SK-N-SH (cell line): ENCODE measurements at regions not wholly inside any gene's neighbourhood (a gene's known extent, or its start where the extent isn't known, plus 50 kb on each side); places are given as distances from the start of the nearest gene placed in this dataset.

ENCODE experiments used
- CTCF ChIA-PET: fragments of 300-600, 350-600 bp; formaldehyde crosslinking; extraction: SDS; loops from one replicate; lab custom pipeline; 2021; lab: Yijun Ruan, JAX
- POLR2A ChIA-PET: fragments of 350-600 bp; sonication (Branson Sonifier 250); formaldehyde crosslinking; extraction: SDS; loops from one replicate; lab custom pipeline; 2020; ENCODE audit warnings: antibody characterized with exemption, inconsistent platforms; lab: Yijun Ruan, JAX
- DNase-seq: peaks from one replicate; pipeline ENCODE4 v3.0.0; 2012
- H2AFZ ChIP-seq: fragments of 200-600 bp; sonication (generic); 2 replicates; pipeline ENCODE4 v1.8.1; 2016; ENCODE audit warnings: antibody characterized with exemption, mild to moderate bottlenecking, low read depth
- H3F3A ChIP-seq: fragments of 200-600 bp; sonication (generic); replicated peaks from 2 replicates; pipeline ENCODE3; 2016; ENCODE audit warnings: antibody characterized with exemption, mild to moderate bottlenecking; ENCODE audit not compliant: insufficient read depth
- H3K27ac ChIP-seq, 2 experiments: fragments of 200-500 bp in 1 of 2; fragments of 200-600 bp in 1 of 2; sonication (Bioruptor generic) in 1 of 2; sonication (generic), shearing (Covaris generic) in 1 of 2; 2 replicates each; pipeline versions ENCODE4 v1.5.1 to v1.6.1; 2014 to 2016; ENCODE audit warnings: low read depth in 2 of 2, inconsistent platforms in 1 of 2, low read length in 1 of 2, mild to moderate bottlenecking in 1 of 2, mixed read lengths in 1 of 2
- H3K27me3 ChIP-seq: fragments of 200-600 bp; sonication (generic), shearing (Covaris generic); 2 replicates; pipeline ENCODE4 v1.6.1; 2016; ENCODE audit warnings: mixed run types; ENCODE audit not compliant: insufficient read depth
- H3K36me3 ChIP-seq, 2 experiments: fragments of 200-500 bp in 1 of 2; fragments of 200-600 bp in 1 of 2; sonication (Bioruptor generic) in 1 of 2; sonication (generic) in 1 of 2; replicated peaks in 1 of 2; 2 replicates each; pipeline versions ENCODE3 to v1.5.1; 2014 to 2016; ENCODE audit warnings: low read length in 1 of 2, mild to moderate bottlenecking in 1 of 2; ENCODE audit not compliant: insufficient read depth in 2 of 2, control insufficient read depth in 1 of 2
- H3K4me1 ChIP-seq, 2 experiments: fragments of 200-500 bp in 1 of 2; fragments of 200-600 bp in 1 of 2; sonication (Bioruptor generic) in 1 of 2; sonication (generic), shearing (Covaris generic) in 1 of 2; 2 replicates each; pipeline versions ENCODE4 v1.5.1 to v1.6.1; 2014 to 2016; ENCODE audit warnings: low read depth in 1 of 2, low read length in 1 of 2, mixed run types in 1 of 2; ENCODE audit not compliant: insufficient read depth in 2 of 2, control insufficient read depth in 1 of 2
- H3K4me2 ChIP-seq: fragments of 200-600 bp; sonication (generic), shearing (Covaris generic); 2 replicates; pipeline ENCODE4 v1.6.1; 2017; ENCODE audit warnings: mixed run types
- H3K4me3 ChIP-seq, 2 experiments: fragments of 200-500 bp in 1 of 2; fragments of 200-600 bp in 1 of 2; sonication (Bioruptor generic) in 1 of 2; sonication (generic), shearing (Covaris generic) in 1 of 2; 2 replicates each; pipeline versions ENCODE4 v1.5.1 to v1.8.1; 2014 to 2016; ENCODE audit warnings: low read depth in 2 of 2, inconsistent platforms in 1 of 2, low read length in 1 of 2, mild to moderate bottlenecking in 1 of 2, mixed read lengths in 1 of 2, moderate library complexity in 1 of 2
- H3K79me2 ChIP-seq: fragments of 200-600 bp; sonication (generic); 2 replicates; pipeline ENCODE4 v1.8.1; 2017; ENCODE audit warnings: mild to moderate bottlenecking; ENCODE audit not compliant: insufficient read depth
- H3K9ac ChIP-seq: fragments of 200-600 bp; sonication (generic); 2 replicates; pipeline ENCODE4 v1.6.1; 2017; ENCODE audit warnings: mixed run types
- H3K9me2 ChIP-seq: fragments of 200-600 bp; sonication (generic); 2 replicates; pipeline ENCODE4 v1.6.1; 2017; ENCODE audit warnings: mixed run types
- H3K9me3 ChIP-seq: fragments of 200-600 bp; sonication (generic); 2 replicates; pipeline ENCODE4 v1.6.1; 2017; ENCODE audit warnings: mixed run types, mild to moderate bottlenecking, moderate library complexity
- H4K20me1 ChIP-seq: fragments of 200-600 bp; sonication (generic); 2 replicates; pipeline ENCODE4 v1.6.1; 2017; ENCODE audit warnings: mild to moderate bottlenecking, mixed run types; ENCODE audit not compliant: insufficient read depth
- CHD2 ChIP-seq: fragments of 150-350 bp; IDR thresholded peaks from 2 replicates; pipeline ENCODE4 v1.6.1; 2018; ENCODE audit warnings: low read length; ENCODE audit not compliant: partially characterized antibody
- ELF1 ChIP-seq: IDR thresholded peaks from 2 replicates; pipeline ENCODE4 v1.4.0; 2012
- EP300 ChIP-seq, 2 experiments: IDR thresholded peaks; 2 replicates each; pipeline versions ENCODE4 v1.4.0 to v1.6.1; 2012; ENCODE audit warnings: borderline replicate concordance in 1 of 2, low read depth in 1 of 2, low read length in 1 of 2
- FOXJ3 ChIP-seq: sonication (generic); formaldehyde crosslinking; IDR thresholded peaks from 2 replicates; pipeline ENCODE4 v1.5.1; 2020; ENCODE audit warnings: mild to moderate bottlenecking, missing genetic modification reagents
- FOXM1 ChIP-seq: IDR thresholded peaks from 2 replicates; pipeline ENCODE4 v1.4.0; 2012; ENCODE audit warnings: low read depth, mild to moderate bottlenecking
- MXI1 ChIP-seq: IDR thresholded peaks from 2 replicates; pipeline ENCODE4 v1.6.1; 2012; ENCODE audit warnings: mild to moderate bottlenecking, low read depth, low read length, improper control_type of control experiment
- POLR2AphosphoS5 ChIP-seq: IDR thresholded peaks from 2 replicates; pipeline ENCODE4 v1.6.1; 2012; ENCODE audit warnings: low read depth, low read length
- RCOR1 ChIP-seq: fragments of 150-350 bp; IDR thresholded peaks from 2 replicates; pipeline ENCODE4 v1.6.1; 2017; ENCODE audit warnings: antibody characterized with exemption, low read length
- RXRA ChIP-seq: IDR thresholded peaks from 2 replicates; pipeline ENCODE4 v1.4.0; 2012; ENCODE audit warnings: low read depth, mild to moderate bottlenecking, borderline replicate concordance
- SIN3A ChIP-seq: IDR thresholded peaks from 2 replicates; pipeline ENCODE4 v1.6.1; 2012; ENCODE audit warnings: low read depth, mild to moderate bottlenecking, low read length, moderate library complexity, borderline replicate concordance
- SMC3 ChIP-seq: IDR thresholded peaks from 2 replicates; pipeline ENCODE4 v1.6.1; 2012; ENCODE audit warnings: low read depth, low read length, improper control_type of control experiment
- TCF12 ChIP-seq: IDR thresholded peaks from 2 replicates; pipeline ENCODE4 v1.4.0; 2012
- TEAD4 ChIP-seq: IDR thresholded peaks from 2 replicates; pipeline ENCODE4 v1.4.0; 2012; ENCODE audit warnings: mild to moderate bottlenecking, borderline replicate concordance; ENCODE audit not compliant: insufficient read depth
- YY1 ChIP-seq: IDR thresholded peaks from 2 replicates; pipeline ENCODE4 v1.4.0; 2012; ENCODE audit warnings: low read depth, mild to moderate bottlenecking
- WGBS: methylation state at CpG from one replicate; pipeline ENCODE4 v1.1.6; 2017; ENCODE audit warnings: low lambda C conversion rate; 5-methylcytosine and 5-hydroxymethylcytosine counted together
- TF ChIP-seq, protein P1 (sequence below): IDR thresholded peaks from 2 replicates; pipeline ENCODE4 v1.4.0; 2012; ENCODE audit warnings: low read depth
- TF ChIP-seq, protein P2 (sequence below): fragments of 150-350 bp; IDR thresholded peaks from 2 replicates; pipeline ENCODE4 v1.6.1; 2017; ENCODE audit warnings: antibody characterized with exemption, low read length, low read depth, borderline replicate concordance

DNA sequence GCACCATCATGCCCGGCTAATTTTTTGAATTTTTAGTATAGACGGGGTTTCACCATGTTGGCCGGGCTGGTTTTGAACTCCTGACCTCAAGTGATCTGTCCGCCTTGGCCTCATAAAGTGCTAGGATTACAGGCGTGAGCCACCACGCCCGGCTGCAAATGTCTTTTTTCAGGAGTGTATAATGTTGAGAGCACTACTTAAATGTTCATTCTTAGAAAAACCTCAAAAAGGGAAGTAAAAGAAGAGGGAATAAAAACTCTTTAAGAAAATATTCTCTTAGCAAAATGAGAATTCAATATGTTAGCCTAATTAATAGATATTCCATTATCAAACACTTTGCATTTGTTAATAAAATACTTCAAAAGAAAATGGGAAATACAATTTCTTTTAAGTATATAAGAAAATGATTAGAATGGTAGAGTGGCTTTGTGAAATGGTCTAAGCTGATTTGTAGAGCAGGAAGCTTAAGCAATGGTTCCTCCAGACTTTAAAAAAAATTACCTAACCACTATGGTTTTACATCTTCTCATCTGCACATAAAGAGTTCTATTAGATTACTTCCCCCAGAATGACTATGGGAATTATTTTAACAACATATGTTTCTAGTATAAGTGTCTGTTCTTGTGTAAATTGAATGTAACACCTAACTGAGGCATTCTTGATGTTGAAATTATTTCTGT, 226.7 kb upstream of the ALCAM start:
- H3K4me3 ChIP-seq, result no peak overlapping the region
- no peaks in the 10 kb centered on the region for H3F3A ChIP-seq
- H3K9me2 ChIP-seq, result no peaks in the 10 kb centered on the region
- H3K9me3 ChIP-seq, result no peaks in the 10 kb centered on the region
- no peak overlapping the region for H3K27ac ChIP-seq
- ChIA-PET CTCF (interaction anchor here (0.6 kb wide), 1 partner anchor 743 kb away, joined by 3 read pairs; no protein-coding TSS in a partner anchor), POLR2A (no interaction called here)
- no peak overlapping the region for H2AFZ ChIP-seq
- DNase-seq, result no peak
- no peaks in the 10 kb centered on the region for H3K27me3 ChIP-seq
- H3K9ac ChIP-seq, result no peak overlapping the region
- H4K20me1 ChIP-seq, result no peaks in the 10 kb centered on the region
- WGBS, result 90% methylated on average over 7 of the region's 7 CpGs
- no peaks in the 10 kb centered on the region for H3K36me3 ChIP-seq
- H3K4me1 ChIP-seq, result no peaks in the 10 kb centered on the region
- no peaks in the 10 kb centered on the region for H3K79me2 ChIP-seq
- TF ChIP-seq MXI1, result no peak
- TF ChIP-seq POLR2AphosphoS5, result no peak
- TF ChIP-seq, protein P1, sequence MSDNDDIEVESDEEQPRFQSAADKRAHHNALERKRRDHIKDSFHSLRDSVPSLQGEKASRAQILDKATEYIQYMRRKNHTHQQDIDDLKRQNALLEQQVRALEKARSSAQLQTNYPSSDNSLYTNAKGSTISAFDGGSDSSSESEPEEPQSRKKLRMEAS, result no peak
- TF ChIP-seq FOXJ3 (CRISPR knock-in tag), result no peak
- no peak for TF ChIP-seq SMC3
- no peak for TF ChIP-seq CHD2
- TF ChIP-seq ELF1, result no peak
- no peak for TF ChIP-seq RXRA
- TF ChIP-seq EP300 (IDR thresholded peaks at IDR 0.05; ENCODE audit: borderline replicate concordance in 1 of 2, low read depth in 1 of 2, low read length in 1 of 2), result no peak
- TF ChIP-seq FOXM1, result no peak
- TF ChIP-seq RCOR1, result no peak
- no peak for TF ChIP-seq TEAD4
- no peak overlapping the region for H3K4me2 ChIP-seq

DNA sequence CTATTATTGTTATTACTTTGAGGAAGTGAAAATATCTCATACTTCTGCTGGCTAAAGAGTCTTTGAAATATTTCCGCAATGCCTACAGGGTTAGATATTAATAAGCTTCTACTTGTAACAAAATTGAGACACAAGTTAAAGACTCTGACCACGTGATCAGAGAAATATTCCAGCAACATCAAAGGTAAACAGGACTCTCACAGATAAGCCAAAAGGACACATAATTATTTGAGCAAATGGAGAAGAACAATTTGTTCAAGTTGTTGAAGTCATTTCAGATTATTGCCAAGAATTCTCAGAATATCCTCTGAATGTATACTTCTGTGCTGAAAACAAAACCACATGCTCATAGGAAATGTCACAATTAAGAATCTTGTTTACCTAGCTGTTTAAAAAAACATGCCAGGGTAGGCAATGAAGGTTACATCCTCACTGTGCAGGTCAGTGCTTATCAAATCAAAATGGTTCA, 225.8 kb upstream of the ALCAM start:
- ChIA-PET POLR2A (no interaction called here), CTCF (interaction anchor here (0.6 kb wide), 1 partner anchor 744 kb away, joined by 3 read pairs; no protein-coding TSS in a partner anchor)
- Histone ChIP-seq H3K9ac (no peak overlapping the region), H3F3A (no peaks in the 10 kb centered on the region), H3K79me2 (no peaks in the 10 kb centered on the region), H3K4me1 (peaks cover 0 to 4% of the 10 kb centered on the region in 2 experiments; a peak in 1 of 4 replicates), H4K20me1 (no peaks in the 10 kb centered on the region), H3K9me3 (no peaks in the 10 kb centered on the region), H3K4me3 (no peak overlapping the region), H3K27me3 (no peaks in the 10 kb centered on the region), H3K27ac (no peak overlapping the region), H3K36me3 (no peaks in the 10 kb centered on the region), H2AFZ (no peak overlapping the region), H3K4me2 (no peak overlapping the region), H3K9me2 (no peaks in the 10 kb centered on the region)
- TF ChIP-seq SIN3A (no peak), TCF12 (no peak), YY1 (no peak), SMC3 (no peak), FOXM1 (no peak)
- TF ChIP-seq, protein P2, sequence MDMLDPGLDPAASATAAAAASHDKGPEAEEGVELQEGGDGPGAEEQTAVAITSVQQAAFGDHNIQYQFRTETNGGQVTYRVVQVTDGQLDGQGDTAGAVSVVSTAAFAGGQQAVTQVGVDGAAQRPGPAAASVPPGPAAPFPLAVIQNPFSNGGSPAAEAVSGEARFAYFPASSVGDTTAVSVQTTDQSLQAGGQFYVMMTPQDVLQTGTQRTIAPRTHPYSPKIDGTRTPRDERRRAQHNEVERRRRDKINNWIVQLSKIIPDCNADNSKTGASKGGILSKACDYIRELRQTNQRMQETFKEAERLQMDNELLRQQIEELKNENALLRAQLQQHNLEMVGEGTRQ, result no peak
- no peak for DNase-seq
- 62% methylated on average over 2 of the region's 2 CpGs for WGBS
